Retinal pigment epithelial cell (primary cell): ENCODE measurements at regions not wholly inside any gene's neighbourhood (a gene's known extent, or its start where the extent isn't known, plus 50 kb on each side); places are given as distances from the start of the nearest gene placed in this dataset.

Source experiments
- DNase-seq: peaks from one replicate; pipeline ENCODE4 v3.0.0-alpha.2; 2010; ENCODE audit warnings: low read depth
- H3K4me3 ChIP-seq: 2 replicates; pipeline ENCODE4 v1.5.1; 2011; ENCODE audit warnings: mild to moderate bottlenecking, low read length, control low read depth, moderate library complexity
- TF ChIP-seq, protein P1 (sequence below): conservative IDR thresholded peaks from 2 replicates; pipeline ENCODE4 v1.5.1; 2011; ENCODE audit warnings: low read depth, low read length, control low read depth, inconsistent platforms

DNA sequence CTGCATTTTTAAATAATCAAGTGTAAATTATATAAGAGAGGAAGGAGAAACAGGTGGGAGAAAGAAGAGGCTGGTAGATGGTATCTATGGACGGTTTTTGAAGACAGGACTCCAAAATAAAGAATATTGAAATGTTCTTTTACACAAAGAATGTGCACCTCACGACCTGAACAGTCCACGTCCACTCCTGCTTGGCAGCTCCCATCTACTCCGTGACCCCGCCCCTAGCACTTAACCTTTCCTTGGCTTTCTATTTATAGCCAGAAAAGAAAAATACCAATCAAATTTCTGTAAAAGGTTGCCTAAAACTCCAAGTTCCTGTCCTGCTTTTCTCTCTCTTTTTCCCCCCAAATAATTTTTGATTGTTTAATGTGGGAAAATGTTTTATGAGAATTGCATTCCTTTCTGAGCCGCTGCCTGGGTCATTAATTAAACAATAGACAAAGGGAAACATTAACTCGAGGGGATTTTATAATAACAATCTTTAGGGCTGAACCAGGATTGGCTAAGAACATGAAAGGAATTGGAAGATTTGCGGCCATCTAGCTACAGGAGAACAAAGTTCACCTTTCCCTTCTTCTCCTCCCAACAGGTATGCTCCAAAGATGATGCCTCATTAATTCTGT lies 173.6 kb upstream of the MAP3K1 start:
- TF ChIP-seq, protein P1, sequence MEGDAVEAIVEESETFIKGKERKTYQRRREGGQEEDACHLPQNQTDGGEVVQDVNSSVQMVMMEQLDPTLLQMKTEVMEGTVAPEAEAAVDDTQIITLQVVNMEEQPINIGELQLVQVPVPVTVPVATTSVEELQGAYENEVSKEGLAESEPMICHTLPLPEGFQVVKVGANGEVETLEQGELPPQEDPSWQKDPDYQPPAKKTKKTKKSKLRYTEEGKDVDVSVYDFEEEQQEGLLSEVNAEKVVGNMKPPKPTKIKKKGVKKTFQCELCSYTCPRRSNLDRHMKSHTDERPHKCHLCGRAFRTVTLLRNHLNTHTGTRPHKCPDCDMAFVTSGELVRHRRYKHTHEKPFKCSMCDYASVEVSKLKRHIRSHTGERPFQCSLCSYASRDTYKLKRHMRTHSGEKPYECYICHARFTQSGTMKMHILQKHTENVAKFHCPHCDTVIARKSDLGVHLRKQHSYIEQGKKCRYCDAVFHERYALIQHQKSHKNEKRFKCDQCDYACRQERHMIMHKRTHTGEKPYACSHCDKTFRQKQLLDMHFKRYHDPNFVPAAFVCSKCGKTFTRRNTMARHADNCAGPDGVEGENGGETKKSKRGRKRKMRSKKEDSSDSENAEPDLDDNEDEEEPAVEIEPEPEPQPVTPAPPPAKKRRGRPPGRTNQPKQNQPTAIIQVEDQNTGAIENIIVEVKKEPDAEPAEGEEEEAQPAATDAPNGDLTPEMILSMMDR, result no peak
- DNase-seq, result no peak

DNA sequence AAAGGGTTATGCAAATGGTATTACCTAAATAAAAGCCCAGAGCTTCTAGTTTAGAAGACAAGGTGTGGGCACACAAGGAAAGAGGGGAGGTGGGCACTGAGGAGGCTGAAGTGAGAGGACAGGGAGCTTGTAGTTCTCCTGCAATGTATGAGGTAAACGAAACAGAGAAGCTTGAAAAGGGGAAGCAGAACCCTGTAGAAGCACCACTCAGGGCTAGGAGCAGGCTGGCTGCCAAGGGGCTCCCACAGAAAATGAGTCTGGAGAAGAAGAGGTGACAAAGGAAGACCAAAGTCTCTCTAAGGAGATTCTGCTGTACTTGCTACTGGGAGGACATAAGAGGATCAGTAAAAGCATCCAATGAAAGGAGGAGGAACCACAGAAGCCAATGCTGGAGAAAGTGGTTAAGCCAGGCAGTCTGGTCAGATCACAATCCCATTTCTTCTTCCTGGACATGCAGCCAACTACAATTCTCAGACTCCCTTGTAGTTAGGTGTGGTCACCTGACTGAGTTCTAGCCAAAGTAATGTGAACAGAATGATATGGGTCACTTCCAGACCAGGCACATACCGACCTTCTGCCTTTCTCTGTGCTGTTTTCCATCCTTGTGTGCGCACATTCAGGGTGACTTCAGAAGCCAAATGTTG lies 174.5 kb upstream of the MAP3K1 start:
- no peak for DNase-seq
- no peak overlapping the region for H3K4me3 ChIP-seq
- TF ChIP-seq, protein P1, result no peak

More for the DNA sequence above, 173.6 kb upstream of the MAP3K1 start:
- no peak overlapping the region for H3K4me3 ChIP-seq

DNA sequence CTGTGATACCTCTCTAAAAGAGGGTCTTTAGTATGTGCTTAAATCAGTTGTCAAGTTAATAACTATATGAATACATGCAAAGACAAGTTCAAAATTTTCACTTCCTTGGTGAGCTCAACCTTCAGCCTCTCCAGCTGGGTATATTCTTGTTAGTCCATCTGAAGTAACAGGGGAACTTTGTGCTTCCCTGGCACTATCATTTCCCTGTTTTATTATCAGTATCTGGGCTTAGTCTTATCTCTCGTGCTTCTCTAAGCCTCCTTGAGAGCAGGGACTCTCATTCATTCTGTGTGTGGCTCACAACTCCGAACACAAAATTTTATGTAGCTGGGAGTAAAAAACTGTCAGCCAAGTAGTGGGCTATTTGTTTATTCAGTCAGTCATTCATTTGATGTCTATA lies 175.9 kb upstream of the MAP3K1 start:
- DNase-seq, result no peak
- TF ChIP-seq, protein P1, result no peak
- H3K4me3 ChIP-seq, result no peak overlapping the region

DNA sequence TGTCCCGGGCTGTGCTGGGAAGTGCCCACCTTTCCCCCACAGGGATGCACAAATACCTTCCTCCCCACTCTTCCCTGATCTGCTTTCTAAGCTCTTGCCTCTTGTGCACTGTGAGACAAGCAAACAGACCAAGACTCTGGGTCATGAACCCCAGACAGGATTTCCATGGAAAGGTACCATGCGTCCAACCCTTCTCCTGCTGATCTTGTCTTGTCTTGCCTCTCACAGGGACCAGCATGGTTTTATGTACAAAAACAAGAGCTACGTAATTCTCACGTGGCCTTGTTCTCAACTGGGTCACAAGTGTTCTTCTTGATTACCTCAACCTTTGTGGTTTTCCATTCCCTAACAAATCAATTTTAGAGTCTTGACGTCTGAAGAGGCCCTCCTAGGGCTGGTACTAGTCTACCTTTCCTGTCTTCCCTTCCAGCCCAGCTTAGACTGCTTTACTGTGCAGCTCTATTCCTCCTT lies 176.5 kb upstream of the MAP3K1 start:
- TF ChIP-seq, protein P1, result no peak
- no peak overlapping the region for H3K4me3 ChIP-seq
- DNase-seq, result no peak

DNA sequence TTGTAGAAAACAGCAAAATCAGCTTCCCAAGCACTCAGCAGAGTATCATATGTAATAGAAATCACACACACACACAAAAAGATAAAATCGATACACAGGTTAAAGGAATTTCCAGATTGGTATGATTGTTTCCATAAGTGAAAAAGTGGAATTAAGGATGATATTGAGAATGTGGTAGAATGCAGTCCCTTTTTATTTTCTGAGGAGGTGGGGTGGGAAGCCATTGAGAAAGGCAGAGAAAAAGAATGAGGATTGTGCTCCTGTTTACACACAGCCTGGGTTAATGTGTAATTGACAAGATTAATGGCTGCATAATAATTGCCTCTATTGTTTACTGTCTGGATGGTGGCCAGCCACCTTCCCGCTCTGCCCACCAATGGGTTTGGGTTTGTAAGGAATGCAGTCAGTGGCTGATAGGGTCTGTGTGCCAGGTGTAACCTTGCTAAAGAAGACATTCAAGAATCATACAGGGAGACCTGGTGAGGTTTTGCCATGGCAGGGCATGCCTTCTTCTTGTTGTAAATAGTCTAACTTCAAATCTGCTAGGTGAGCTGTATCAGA lies 177.2 kb upstream of the MAP3K1 start:
- TF ChIP-seq, protein P1, result no peak
- no peak for DNase-seq
- no peak overlapping the region for H3K4me3 ChIP-seq

DNA sequence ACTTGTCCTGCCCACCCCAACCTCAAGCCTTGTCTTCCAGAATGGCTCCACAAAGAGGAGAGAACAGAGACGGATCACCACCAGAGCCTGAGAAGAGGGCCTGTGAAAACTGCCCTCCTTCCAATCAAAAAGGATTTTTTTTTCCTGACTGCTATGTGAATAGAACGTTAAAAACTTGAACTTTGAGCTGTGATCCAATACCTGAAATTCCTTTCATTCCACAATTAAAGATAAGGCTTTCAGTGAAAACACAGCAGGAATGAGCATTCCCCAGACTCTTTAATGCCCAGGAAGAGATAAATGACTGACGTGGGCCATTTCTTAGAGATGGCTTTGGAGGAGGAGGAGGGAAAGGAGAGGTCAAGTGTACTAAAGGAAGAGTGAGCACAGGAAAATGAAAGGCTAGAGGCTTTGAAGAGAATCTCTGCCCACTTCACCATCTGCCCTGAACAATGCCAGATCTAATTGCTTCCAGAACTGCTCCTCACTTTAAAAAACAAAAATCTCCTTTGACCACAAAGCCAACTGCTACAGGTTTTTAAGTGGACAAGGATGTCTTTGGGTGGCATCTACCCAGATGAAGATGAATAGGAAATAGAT lies 177.9 kb upstream of the MAP3K1 start:
- TF ChIP-seq, protein P1, result no peak
- no peak overlapping the region for H3K4me3 ChIP-seq
- no peak for DNase-seq
